GM23338 (cell line): ENCODE measurements at regions not wholly inside any gene's neighbourhood (a gene's known extent, or its start where the extent isn't known, plus 50 kb on each side); places are given as distances from the start of the nearest gene placed in this dataset.

Experiments
- POLR2AphosphoS5 ChIP-seq: IDR thresholded peaks from 2 replicates; pipeline ENCODE4 v1.6.1; 2016; ENCODE audit warnings: antibody characterized with exemption, low read depth
- TF ChIP-seq, protein P1 (sequence below), 2 experiments: fragments of 200-600 bp in 1 of 2; sonication (generic) in 1 of 2; conservative IDR thresholded peaks; 2 replicates each; pipeline versions ENCODE4 v1.5.1 to v1.6.1; 2016 to 2017; ENCODE audit warnings: antibody characterized with exemption in 2 of 2, low read depth in 2 of 2, mild to moderate bottlenecking in 2 of 2, moderate library complexity in 1 of 2

GRCh38 chr13:50235604-50236342 lies 220.5 kb downstream of the KCNRG start:
- TF ChIP-seq POLR2AphosphoS5 = no peak
- TF ChIP-seq, protein P1, sequence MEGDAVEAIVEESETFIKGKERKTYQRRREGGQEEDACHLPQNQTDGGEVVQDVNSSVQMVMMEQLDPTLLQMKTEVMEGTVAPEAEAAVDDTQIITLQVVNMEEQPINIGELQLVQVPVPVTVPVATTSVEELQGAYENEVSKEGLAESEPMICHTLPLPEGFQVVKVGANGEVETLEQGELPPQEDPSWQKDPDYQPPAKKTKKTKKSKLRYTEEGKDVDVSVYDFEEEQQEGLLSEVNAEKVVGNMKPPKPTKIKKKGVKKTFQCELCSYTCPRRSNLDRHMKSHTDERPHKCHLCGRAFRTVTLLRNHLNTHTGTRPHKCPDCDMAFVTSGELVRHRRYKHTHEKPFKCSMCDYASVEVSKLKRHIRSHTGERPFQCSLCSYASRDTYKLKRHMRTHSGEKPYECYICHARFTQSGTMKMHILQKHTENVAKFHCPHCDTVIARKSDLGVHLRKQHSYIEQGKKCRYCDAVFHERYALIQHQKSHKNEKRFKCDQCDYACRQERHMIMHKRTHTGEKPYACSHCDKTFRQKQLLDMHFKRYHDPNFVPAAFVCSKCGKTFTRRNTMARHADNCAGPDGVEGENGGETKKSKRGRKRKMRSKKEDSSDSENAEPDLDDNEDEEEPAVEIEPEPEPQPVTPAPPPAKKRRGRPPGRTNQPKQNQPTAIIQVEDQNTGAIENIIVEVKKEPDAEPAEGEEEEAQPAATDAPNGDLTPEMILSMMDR (conservative IDR thresholded peaks at IDR 0.05; ENCODE audit: low read depth in 2 of 2) = no peak
